ENCODE measurements at regions not wholly inside any gene's neighbourhood (a gene's known extent, or its start where the extent isn't known, plus 50 kb on each side); places are given as distances from the start of the nearest gene placed in this dataset.

- no CpG with 5 or more reads among the region's 2 CpGs for WGBS (ENCODE audit: extremely low coverage, insufficient read length, low lambda C conversion rate)
- Histone ChIP-seq H3K4me1 (ENCODE audit: insufficient read depth, low read length) (peaks cover 3% of the 10 kb centered on the region; the same call in 1 of the 2 replicates), H2BK12ac (ENCODE audit: insufficient read length, low read depth, low read length) (no peak overlapping the region), H4K5ac (ENCODE audit: insufficient read length, low read depth, low read length) (no peak overlapping the region), H2BK120ac (ENCODE audit: low read depth, low read length, poor library complexity, severe bottlenecking) (no peak overlapping the region), H3K4me2 (ENCODE audit: insufficient read depth, insufficient read length, low read length) (no peak overlapping the region), H3T11ph (ENCODE audit: low read length) (no peak overlapping the region), H4K20me1 (ENCODE audit: control insufficient read depth, insufficient read depth, insufficient read length) (no peaks in the 10 kb centered on the region), H3K79me1 (ENCODE audit: insufficient read depth, low read depth, low read length, poor library complexity, severe bottlenecking) (no peaks in the 10 kb centered on the region), H2BK20ac (ENCODE audit: low read depth, low read length, poor library complexity, severe bottlenecking) (no peak overlapping the region), H3K9me3 (ENCODE audit: control insufficient read depth, low read depth, low read length) (no peaks in the 10 kb centered on the region), H3K27me3 (ENCODE audit: insufficient read depth, low read length) (no peaks in the 10 kb centered on the region), H4K91ac (ENCODE audit: insufficient read length, low read depth, low read length) (no peak overlapping the region), H3K18ac (ENCODE audit: insufficient read length, low read depth, low read length) (no peak overlapping the region), H3K4ac (ENCODE audit: low read depth, low read length) (no peak overlapping the region), H3K79me2 (ENCODE audit: insufficient read depth, low read length) (no peaks in the 10 kb centered on the region), H3K27ac (ENCODE audit: insufficient read length, low read depth, low read length) (no peak overlapping the region), H2AK5ac (ENCODE audit: insufficient read length, low read length) (no peak overlapping the region), H3K23me2 (ENCODE audit: insufficient read length, low read depth, low read length, poor library complexity, severe bottlenecking) (no peaks in the 10 kb centered on the region), H4K8ac (replicated peaks; ENCODE audit: insufficient read length, low read depth, low read length) (no peak overlapping the region), H2BK5ac (ENCODE audit: insufficient read length, low read length) (no peak overlapping the region), H3K14ac (ENCODE audit: insufficient read depth, low read length) (no peak overlapping the region), H2BK15ac (ENCODE audit: low read depth, low read length) (no peak overlapping the region), H3K23ac (ENCODE audit: insufficient read length, low read depth, low read length) (no peak overlapping the region), H3K9ac (ENCODE audit: extremely low read depth, insufficient read length, low read length) (no peak overlapping the region), H3K56ac (ENCODE audit: insufficient read length, low read depth, low read length) (no peak overlapping the region), H2AFZ (ENCODE audit: low read length) (no peak overlapping the region)
- no peak for DNase-seq
- H3K27me3 Mint-ChIP-seq (ENCODE audit: low read depth): no peaks in the 10 kb centered on the region
- no peak for TF ChIP-seq CTCF (conservative IDR thresholded peaks at IDR 0.05)
- peaks cover 7 to 9% of the 10 kb centered on the region in 2 experiments for H3K4me1 Mint-ChIP-seq
- H3K9me3 Mint-ChIP-seq: no peaks in the 10 kb centered on the region
- H3K4me3 Mint-ChIP-seq: no peak overlapping the region
- H3K27ac Mint-ChIP-seq: no peak overlapping the region; a peak in 2 of 7 replicates
- H3K36me3 Mint-ChIP-seq (ENCODE audit: insufficient read depth in 1 of 3, low read depth in 3 of 3): no peaks in the 10 kb centered on the region
These were observed 79.3 kb upstream of the C1orf87 start for GRCh38 chr1:60152891-60153290.
